ENCODE measurements at regions not wholly inside any gene's neighbourhood (a gene's known extent, or its start where the extent isn't known, plus 50 kb on each side); places are given as distances from the start of the nearest gene placed in this dataset.

GRCh38 chr6:120686492-120686891 is 647.8 kb downstream of the TBC1D32 start (continued):
- no peak for TF ChIP-seq IRF3 (IDR thresholded peaks at IDR 0.05; ENCODE audit: low read depth, low read length)

GRCh38 chr6:120682145-120682544 is 652.1 kb downstream of the TBC1D32 start:
- H3K4me2 ChIP-seq: no peak overlapping the region
- WGBS (ENCODE audit: low lambda C conversion rate): 38% methylated on average over 3 of the region's 3 CpGs
- TF ChIP-seq IRF3 (IDR thresholded peaks at IDR 0.05; ENCODE audit: low read depth, low read length): no peak
- TF ChIP-seq EP300 (IDR thresholded peaks at IDR 0.05; ENCODE audit: borderline replicate concordance in 1 of 2, low read depth in 1 of 2, low read length in 1 of 2): no peak
- no peak for TF ChIP-seq POLR2AphosphoS5 (IDR thresholded peaks at IDR 0.05; ENCODE audit: low read depth, low read length)
- no peak for TF ChIP-seq JUND (IDR thresholded peaks at IDR 0.05)
- no peak for TF ChIP-seq MEF2A (IDR thresholded peaks at IDR 0.05; ENCODE audit: borderline replicate concordance, low read depth)
- TF ChIP-seq NRF1 (IDR thresholded peaks at IDR 0.05; ENCODE audit: low read depth, low read length): no peak
- no peak for TF ChIP-seq GABPA (IDR thresholded peaks at IDR 0.05; ENCODE audit: low read depth)
- no peak for TF ChIP-seq MAX (IDR thresholded peaks at IDR 0.05; ENCODE audit: low read depth)
- TF ChIP-seq SMC3 (IDR thresholded peaks at IDR 0.05; ENCODE audit: low read depth, low read length): no peak
- TF ChIP-seq FOSL2 (IDR thresholded peaks at IDR 0.05; ENCODE audit: borderline replicate concordance, low read depth): no peak
- TF ChIP-seq ZBTB33 (IDR thresholded peaks at IDR 0.05; ENCODE audit: borderline replicate concordance, low read depth): no peak
- no peak for TF ChIP-seq SIN3A (IDR thresholded peaks at IDR 0.05; ENCODE audit: borderline replicate concordance, low read depth, low read length)
- TF ChIP-seq FOXM1 (IDR thresholded peaks at IDR 0.05; ENCODE audit: low read depth): no peak
- TF ChIP-seq TCF12 (IDR thresholded peaks at IDR 0.05): no peak
- no peak for TF ChIP-seq TEAD4 (IDR thresholded peaks at IDR 0.05; ENCODE audit: borderline replicate concordance, insufficient read depth)
- no peak for TF ChIP-seq REST (IDR thresholded peaks at IDR 0.05; ENCODE audit: low read depth, low read length)
- TF ChIP-seq ELF1 (IDR thresholded peaks at IDR 0.05): no peak
- TF ChIP-seq GATA2 (CRISPR knock-in tag; IDR thresholded peaks at IDR 0.05): no peak
- H3K9me2 ChIP-seq: no peaks in the 10 kb centered on the region
- H3K4me1 ChIP-seq (ENCODE audit: control insufficient read depth in 1 of 2, insufficient read depth in 2 of 2, low read depth in 1 of 2, low read length in 1 of 2): no peaks in the 10 kb centered on the region; a peak in 1 of 4 replicates
- DNase-seq: no peak
- H3K9me3 ChIP-seq: no peaks in the 10 kb centered on the region; the same call in 1 of the 2 replicates
- H2AFZ ChIP-seq (ENCODE audit: low read depth): no peak overlapping the region
- H3K79me2 ChIP-seq (ENCODE audit: insufficient read depth): no peaks in the 10 kb centered on the region
- no peak overlapping the region for H3K27ac ChIP-seq (ENCODE audit: low read depth in 2 of 2, low read length in 1 of 2)
- ChIA-PET POLR2A (no interaction called here), CTCF (no interaction called here)
- H3K36me3 ChIP-seq (replicated peaks in 1 of 2; ENCODE audit: control insufficient read depth in 1 of 2, insufficient read depth in 2 of 2, low read length in 1 of 2): no peaks in the 10 kb centered on the region
- no peaks in the 10 kb centered on the region for H3K27me3 ChIP-seq (ENCODE audit: insufficient read depth)
- no peaks in the 10 kb centered on the region for H4K20me1 ChIP-seq (ENCODE audit: insufficient read depth)
- H3K4me3 ChIP-seq (ENCODE audit: low read depth in 2 of 2, low read length in 1 of 2): no peak overlapping the region
- no peaks in the 10 kb centered on the region for H3F3A ChIP-seq (replicated peaks; ENCODE audit: insufficient read depth)
- H3K9ac ChIP-seq: no peak overlapping the region
